ENCODE measurements at regions not wholly inside any gene's neighbourhood (a gene's known extent, or its start where the extent isn't known, plus 50 kb on each side); places are given as distances from the start of the nearest gene placed in this dataset.
"Not testable (repeated sequence)": the region's sequence is repeated elsewhere in the genome, so short reads cannot be mapped to it uniquely, and the experiment has no call there.

DNA sequence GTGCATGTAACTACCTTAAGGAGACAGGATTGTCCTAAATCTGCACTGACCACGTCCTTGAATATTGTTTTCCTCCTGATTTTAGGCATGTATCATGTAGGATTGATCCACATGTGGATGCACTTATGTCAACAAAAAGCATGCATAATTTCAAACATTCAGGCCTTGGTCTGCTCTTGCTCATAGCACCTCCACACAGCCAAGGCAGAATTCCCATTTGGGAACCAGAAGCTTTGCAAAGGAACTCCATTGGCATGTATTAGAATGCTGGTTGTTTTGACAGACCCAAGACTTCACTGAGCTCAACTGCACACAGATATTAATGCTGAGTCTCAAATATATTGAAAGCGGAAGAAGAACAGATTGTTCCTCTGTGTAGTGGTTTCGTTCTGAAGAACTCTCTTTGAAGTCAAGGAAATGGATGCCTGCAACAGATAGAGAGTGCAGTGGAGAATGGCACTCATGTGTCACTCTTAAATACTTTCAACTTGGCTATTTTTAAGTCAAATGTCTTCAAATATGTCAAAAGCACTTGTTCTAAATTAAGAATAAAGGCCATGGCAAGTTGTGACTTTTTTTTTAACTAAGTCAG, 387.6 kb downstream of the LTN1 start:
- no peak for DNase-seq (ENCODE audit: low read depth, low spot score)
- in situ Hi-C loops (cut with HindIII; ENCODE audit: low pct_unique_long_range_greater_than_20kb, low sequenced_read_pairs), result no loop called here

DNA sequence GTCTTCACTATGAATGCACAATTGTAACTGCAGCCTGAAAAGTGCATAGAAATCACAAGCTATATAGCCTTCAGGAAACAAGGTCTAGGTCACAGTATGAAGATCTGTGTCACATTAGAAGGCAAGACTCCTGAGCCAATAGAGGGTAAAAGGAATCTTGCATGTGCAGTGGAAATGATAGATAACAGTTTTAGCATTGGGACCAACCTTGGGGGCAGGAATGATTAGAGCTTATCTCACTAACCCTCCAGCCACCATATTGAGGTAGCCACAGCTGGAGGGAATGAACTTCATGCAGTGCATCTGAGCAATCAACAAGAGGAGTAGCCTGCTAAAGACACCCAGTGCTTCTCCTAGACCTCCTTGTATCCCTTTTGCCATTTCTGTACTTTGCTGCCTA, 390.1 kb downstream of the LTN1 start:
- in situ Hi-C loops (cut with HindIII; ENCODE audit: low pct_unique_long_range_greater_than_20kb, low sequenced_read_pairs), result no loop called here
- DNase-seq (ENCODE audit: low read depth, low spot score), result no peak

DNA sequence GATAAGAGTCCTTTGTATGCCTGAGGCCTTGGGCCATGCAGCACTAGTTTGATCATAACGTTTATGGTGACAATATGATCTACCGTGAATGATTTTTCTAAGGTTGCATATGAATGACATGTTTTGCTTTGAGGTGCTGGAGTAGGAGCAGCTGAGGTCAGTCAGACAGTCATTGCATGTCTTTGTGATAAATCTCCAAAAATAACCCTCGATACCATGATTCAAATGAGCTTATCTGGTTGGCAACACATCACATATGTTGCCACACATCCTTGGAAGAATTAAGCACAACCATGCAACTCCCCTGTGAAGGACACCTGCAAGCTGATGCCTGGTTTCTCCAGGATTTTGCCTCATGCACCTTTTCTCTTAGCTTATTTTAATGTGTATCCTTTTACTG, 394.5 kb downstream of the LTN1 start:
- DNase-seq (ENCODE audit: low read depth, low spot score), result no peak

DNA sequence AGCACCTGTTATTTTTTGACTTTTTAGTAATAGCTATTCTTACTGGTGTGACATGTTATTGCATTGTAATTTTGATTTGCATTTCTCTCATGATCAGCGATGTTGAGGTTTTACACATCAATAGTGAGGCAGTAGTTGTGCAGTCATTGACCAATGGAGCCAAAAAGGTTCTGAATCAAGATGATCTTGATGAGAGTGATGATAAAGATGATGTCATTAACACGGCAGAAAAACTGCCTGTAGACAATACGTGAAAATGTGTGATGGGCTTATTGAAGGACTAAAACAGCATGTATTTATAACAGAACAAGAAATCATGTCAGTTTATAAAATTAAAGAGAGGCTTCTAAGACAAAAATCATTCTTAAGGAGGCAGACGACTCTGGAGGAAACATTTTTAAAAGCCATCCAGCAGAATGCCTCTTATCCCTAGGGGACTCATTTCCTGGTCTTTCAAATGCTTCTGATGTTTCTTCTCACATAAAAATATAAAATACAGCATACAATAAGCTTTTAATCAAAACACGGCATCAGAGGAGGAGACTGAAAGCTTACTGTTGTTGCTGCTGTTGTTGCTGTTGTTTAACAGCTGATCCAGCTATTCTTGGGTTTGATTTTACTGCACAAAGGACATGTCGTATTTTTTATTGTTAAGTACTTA, 400.3 kb downstream of the LTN1 start:
- no peak for DNase-seq (ENCODE audit: low read depth, low spot score)
- in situ Hi-C loops (cut with HindIII; ENCODE audit: low pct_unique_long_range_greater_than_20kb, low sequenced_read_pairs), result no loop called here

More for the DNA sequence above, 394.5 kb downstream of the LTN1 start:
- in situ Hi-C loops (cut with HindIII; ENCODE audit: low pct_unique_long_range_greater_than_20kb, low sequenced_read_pairs), result no loop called here

DNA sequence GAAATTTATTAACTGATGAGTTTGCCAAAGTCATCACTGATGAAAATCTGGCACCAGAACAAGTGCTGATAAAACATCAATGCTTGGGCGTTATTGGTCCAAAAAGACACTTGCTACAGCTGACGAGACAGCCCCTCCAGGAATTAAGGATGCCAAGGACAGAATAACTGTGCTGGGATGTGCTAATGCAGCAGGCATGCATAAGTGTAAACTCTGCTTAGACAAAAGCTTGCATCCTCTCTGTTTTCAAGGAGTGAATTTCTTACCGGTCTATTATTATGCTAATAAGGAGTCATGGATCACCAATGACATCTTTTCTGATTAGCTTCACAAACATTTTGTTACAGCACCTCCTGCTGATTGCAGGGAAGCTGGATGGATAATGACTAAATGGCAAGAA, 402.0 kb downstream of the LTN1 start:
- in situ Hi-C loops (cut with HindIII; ENCODE audit: low pct_unique_long_range_greater_than_20kb, low sequenced_read_pairs), result no loop called here
- no peak for DNase-seq (ENCODE audit: low read depth, low spot score)

DNA sequence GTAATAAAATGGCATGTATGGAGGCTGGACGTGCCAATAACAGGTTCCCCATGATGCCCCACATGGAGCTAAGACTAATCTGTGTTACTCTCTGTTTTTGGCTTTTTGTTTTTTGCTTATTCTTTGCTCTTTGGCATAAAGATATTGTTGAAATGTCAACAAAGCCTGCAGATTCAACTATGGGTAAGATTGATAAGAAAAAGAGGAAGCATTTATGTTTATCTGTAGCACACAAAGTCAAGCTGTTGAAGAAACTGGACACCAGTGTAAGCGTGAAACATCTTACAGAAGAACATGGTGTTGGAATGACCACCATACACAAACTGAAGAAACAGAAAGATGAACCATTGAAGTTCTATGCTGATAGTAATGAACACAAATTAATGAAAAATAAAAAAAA, 402.7 kb downstream of the LTN1 start:
- in situ Hi-C loops (cut with HindIII; ENCODE audit: low pct_unique_long_range_greater_than_20kb, low sequenced_read_pairs), result no loop called here

DNA sequence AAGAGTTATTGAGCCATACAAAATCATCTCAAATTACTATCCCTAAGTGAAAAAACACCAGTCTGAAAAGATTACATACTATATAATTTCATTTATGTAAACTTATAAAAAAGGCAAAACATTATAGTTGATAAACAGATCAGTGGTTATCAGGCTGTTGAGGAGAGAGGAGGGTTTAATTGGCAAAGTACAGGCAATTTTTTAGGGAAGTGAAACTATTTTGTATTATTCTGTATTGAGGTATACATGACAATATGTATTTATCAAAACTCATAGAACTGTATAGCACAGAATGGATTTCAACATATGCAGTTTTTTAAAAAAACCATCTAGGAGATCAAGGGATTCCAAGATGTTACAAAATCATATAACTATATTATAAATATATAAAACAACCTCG, 403.7 kb downstream of the LTN1 start:
- no peak for DNase-seq (ENCODE audit: low read depth, low spot score)
- in situ Hi-C loops (cut with HindIII; ENCODE audit: low pct_unique_long_range_greater_than_20kb, low sequenced_read_pairs), result no loop called here

More for the DNA sequence above, 402.7 kb downstream of the LTN1 start:
- no peak for DNase-seq (ENCODE audit: low read depth, low spot score)

DNA sequence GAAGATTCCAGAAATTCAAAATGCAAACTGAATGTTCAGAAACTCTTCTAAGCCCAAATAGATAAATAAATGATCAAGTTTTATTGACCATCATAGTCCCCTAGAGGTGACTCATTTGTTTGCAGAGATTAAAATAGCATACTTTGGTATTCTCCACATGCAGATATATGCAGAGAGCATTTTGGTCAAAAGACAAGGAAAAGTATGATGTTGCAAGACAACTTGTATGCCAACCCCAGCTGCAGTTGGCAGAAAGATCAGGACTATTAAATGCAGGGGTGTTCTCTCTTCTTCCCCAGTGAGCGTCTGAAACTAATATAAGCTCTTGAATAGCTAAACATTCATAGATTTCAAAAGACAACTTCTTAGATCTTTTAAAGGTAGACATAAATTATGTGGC, 404.9 kb downstream of the LTN1 start:
- in situ Hi-C loops (cut with HindIII; ENCODE audit: low pct_unique_long_range_greater_than_20kb, low sequenced_read_pairs), result no loop called here
- no peak for DNase-seq (ENCODE audit: low read depth, low spot score)

DNA sequence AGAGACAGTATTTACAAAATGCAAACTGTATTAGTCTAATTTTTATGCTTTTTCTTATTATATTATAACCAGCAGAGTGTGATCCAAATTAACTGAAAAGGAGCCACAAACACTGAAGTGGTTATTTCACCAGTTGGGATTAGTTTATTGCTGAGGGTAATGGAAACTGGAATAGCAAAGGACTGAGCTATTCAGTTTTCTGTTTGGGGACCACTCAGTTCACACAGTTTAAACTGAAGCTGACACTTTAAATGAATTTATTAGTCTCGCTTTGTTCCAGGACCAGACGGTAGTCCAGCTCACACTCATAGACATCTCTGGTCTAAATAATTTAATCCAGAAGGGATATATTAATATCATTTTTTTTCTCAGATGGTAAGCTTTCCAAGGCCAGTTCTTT, 410.7 kb downstream of the LTN1 start:
- in situ Hi-C loops (cut with HindIII; ENCODE audit: low pct_unique_long_range_greater_than_20kb, low sequenced_read_pairs), result no loop called here
- no peak for DNase-seq (ENCODE audit: low read depth, low spot score)

DNA sequence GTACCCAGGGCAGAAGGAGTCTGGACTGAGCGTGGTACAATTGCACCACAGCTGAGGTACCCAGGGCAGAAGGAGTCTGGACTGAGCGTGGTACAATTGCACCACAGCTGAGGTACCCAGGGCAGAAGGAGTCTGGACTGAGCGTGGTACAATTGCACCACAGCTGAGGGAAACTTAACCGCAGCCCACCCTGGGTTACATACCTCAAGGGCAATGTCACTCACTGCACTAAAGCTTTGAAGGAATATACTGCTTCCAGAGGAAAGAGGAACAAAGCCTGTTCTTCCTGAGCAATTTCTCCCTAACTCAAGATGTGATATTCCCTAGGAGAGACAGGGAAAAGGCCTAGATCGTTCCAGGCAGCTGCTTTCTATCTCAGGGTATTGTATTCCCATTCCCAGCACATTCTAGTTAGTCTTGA, 411.4 kb downstream of the LTN1 start:
- DNase-seq (ENCODE audit: low read depth, low spot score); in situ Hi-C loops (cut with HindIII; ENCODE audit: low pct_unique_long_range_greater_than_20kb, low sequenced_read_pairs): not testable (repeated sequence)

DNA sequence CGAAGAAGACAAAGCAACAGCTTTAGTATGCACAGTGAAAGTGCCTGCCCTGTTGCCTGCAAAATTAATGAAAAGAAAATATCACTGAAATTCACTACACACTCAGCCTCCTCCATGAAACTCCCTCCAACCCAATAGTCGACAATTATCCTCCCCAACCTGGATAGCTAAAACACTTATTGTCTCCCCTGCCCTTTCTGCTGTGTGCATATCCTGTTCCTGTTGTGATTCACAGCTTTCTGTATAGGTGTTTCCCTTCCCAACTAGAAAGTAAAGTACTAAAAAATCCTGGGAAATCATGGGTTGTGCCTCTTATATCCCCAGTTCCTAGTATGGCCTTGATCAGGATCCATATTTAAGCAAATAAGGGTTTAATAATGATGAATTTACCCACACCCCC, 412.1 kb downstream of the LTN1 start:
- in situ Hi-C loops (cut with HindIII; ENCODE audit: low pct_unique_long_range_greater_than_20kb, low sequenced_read_pairs), result no loop called here
- DNase-seq (ENCODE audit: low read depth, low spot score), result no peak

DNA sequence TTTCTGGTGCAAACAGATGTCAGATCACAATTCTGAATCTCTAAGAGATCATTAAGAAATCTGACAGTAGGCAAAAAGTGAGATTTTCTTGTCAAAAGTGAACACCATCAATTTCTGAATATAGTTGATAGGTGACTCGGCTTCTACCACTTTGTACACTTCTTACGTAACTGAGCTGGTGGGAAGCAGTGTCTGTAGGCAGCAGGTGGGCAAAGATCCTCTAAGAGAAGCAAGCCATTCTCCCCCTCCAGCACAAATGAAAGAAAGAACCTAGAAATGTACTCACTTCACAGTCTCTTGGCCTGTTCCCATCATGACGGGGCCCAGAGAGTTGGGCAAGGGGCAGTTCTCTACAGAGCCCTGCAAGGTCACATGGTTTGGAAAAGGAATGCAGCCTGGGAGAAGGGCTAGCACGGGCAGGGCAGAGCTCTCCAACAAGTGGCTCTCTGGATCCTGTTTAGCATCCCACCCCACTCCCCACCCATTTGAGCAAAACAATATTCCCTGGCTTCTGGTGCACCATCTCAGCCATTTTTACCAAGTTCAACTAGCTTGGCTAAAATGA, 412.6 kb downstream of the LTN1 start:
- in situ Hi-C loops (cut with HindIII; ENCODE audit: low pct_unique_long_range_greater_than_20kb, low sequenced_read_pairs), result no loop called here
- no peak for DNase-seq (ENCODE audit: low read depth, low spot score)

DNA sequence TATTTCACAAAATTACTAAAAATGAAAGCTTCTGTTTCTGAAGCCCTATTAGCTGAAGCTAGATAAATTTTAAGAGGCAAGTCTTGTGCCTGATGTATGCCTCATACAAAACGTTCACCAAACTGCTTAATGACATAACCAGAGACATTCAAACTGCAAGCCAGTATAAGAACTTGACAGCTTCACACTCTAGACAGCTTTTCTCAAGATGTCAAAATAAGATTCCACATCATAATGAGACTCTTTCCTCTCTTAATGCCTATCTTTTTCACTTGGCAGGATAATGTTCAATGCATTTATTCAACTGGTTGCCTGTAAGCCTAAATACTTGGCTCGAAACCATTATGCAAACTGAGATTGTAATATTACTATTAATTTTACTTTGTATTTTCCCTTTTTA, 424.0 kb downstream of the LTN1 start:
- no peak for DNase-seq (ENCODE audit: low read depth, low spot score)

DNA sequence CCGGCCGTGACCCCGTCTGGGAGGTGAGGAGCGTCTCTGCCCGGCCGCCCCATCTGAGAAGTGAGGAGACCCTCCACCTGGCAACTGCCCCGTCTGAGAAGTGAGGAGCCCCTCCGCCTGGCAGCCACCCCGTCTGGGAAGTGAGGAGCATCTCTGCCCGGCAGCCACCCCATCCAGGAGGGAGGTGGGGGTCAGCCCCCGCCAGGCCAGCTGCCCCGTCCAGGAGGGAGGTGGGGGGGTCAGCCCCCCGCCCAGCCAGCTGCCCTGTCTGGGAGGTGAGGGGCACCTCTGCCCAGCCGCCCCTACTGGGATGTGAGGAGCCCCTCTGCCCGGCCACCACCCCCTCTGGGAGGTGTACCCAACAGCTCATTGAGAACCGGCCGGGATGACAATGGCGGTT, 428.7 kb downstream of the LTN1 start:
- DNase-seq (ENCODE audit: low read depth, low spot score); in situ Hi-C loops (cut with HindIII; ENCODE audit: low pct_unique_long_range_greater_than_20kb, low sequenced_read_pairs): not testable (repeated sequence)

More for the DNA sequence above, 424.0 kb downstream of the LTN1 start:
- in situ Hi-C loops (cut with HindIII; ENCODE audit: low pct_unique_long_range_greater_than_20kb, low sequenced_read_pairs), result no loop called here

DNA sequence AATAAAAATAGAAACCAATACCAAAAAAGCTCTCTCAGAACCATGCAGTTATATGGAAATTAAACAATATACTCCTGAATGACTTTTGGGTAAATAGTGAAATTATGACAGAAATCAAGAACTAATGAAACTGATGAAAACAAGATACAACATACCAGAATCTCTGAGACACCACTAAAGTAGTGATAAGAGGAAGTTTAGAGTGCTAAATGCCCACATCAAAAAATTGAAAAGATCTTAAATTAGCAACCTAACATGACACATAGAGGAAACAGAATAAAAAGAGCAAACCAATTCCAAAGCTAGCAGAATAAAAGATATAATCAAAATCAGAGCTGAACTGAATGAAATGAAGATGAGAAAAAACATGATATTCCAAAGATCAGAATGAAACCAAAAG, 430.9 kb downstream of the LTN1 start:
- DNase-seq (ENCODE audit: low read depth, low spot score), result no peak
- in situ Hi-C loops (cut with HindIII; ENCODE audit: low pct_unique_long_range_greater_than_20kb, low sequenced_read_pairs), result no loop called here

DNA sequence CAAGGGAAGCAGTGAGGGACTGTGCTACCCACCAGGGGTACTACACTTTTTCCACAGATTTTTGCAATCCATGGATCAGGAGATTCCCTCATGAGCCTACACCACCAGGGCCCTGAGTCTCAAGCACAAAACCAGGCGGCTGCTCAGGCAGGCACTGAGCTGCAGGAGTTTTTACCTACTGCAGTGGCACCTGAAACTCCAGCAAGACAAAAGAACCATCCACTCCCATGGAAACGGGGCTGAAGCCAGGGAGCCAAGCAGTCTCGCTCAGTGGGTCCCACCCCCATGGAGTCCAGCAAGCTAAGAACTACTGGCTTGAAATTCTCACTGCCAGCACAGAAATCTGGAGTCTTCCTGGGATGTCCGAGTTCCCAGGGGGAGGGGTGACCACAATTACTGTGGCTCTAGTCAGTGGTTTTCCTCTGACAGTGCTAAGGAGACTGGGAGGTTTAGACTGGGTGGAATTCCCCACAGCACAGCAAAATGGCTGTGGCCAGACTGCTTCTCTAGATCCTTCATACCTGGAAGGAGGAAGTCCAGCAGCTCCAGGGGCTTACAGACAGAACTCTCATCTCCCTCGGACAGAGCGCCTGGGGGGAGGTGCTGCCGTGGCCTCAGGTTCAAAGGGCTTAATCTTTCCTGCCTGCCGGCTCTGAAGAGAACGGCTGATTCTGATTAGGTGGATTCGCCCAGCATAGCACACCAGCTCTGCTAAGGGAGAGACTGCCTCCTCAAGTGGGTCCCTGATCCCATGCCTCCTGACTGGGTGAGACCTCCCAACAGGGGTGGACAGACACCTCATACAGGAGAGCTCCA, 437.8 kb downstream of the LTN1 start:
- no peak for DNase-seq (ENCODE audit: low read depth, low spot score)
- in situ Hi-C loops (cut with HindIII; ENCODE audit: low pct_unique_long_range_greater_than_20kb, low sequenced_read_pairs), result no loop called here

DNA sequence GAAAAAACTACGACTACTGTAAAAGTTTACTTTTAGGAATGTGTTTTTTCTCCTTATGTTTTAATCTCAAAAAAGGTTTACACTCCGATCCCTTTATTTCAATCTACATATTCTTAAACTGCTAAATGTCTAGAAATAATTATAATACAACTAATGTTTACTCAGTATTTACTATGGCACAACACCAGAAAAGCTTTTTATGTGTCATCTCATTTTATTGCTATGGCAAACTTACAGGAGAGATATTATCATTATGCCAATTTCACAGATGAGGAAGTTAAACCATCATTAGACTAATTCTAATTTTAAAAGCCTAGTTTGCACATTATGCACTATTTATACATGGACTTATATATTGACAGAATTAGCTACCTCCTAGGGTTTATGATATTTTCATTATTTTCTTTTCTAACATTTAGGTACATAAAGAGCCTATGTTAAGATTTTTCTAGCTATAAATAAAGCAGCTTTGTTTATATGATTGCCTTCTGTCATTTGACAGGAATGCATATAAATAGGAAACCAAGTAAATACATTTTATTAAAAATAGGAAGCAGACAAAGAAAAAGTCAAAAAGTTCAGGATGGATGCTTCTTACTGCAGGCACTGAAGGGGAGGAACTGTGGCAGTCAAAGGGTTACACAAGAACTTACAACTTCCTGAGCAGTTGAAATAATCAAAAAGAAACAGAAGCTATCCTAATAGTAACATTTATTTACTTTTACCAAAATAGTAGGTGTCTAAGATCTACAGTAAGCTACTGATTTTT, 442.4 kb downstream of the LTN1 start:
- in situ Hi-C loops (cut with HindIII; ENCODE audit: low pct_unique_long_range_greater_than_20kb, low sequenced_read_pairs), result no loop called here
- DNase-seq (ENCODE audit: low read depth, low spot score), result no peak

DNA sequence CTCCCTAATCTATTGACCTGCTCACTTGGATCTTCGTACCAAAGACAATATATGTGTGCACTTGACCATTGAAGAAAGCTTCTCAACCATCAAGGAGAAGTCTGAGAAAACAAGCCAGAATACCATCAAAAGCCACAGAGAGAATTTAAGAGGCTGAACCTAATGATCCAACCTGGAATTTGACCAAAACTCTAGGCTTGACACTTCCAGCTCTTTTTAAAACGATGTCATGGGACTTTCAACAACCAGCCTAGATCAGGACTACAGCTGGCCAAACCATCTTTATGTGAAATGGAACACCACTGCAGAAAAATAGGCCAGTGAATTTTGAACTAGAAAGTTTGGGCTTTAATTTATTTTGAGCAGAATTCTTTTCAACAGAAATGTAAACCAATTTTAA, 444.4 kb downstream of the LTN1 start:
- in situ Hi-C loops (cut with HindIII; ENCODE audit: low pct_unique_long_range_greater_than_20kb, low sequenced_read_pairs), result no loop called here
- DNase-seq (ENCODE audit: low read depth, low spot score), result no peak

Measured in SK-MEL-5 (cell line).